ENCODE measurements at regions not wholly inside any gene's neighbourhood (a gene's known extent, or its start where the extent isn't known, plus 50 kb on each side); places are given as distances from the start of the nearest gene placed in this dataset.

GRCh38 chr10:44186150-44186549, 198.7 kb downstream of the CXCL12 start:
- DNase-seq (ENCODE audit: low read depth) = no peak
- no peak overlapping the region for H3K4me3 ChIP-seq (ENCODE audit: low read depth, low read length)

- no peak overlapping the region for H3K4me3 ChIP-seq (ENCODE audit: low read depth, low read length)
- DNase-seq (ENCODE audit: low read depth) = no peak
Measured at GRCh38 chr10:44185315-44185666, 199.6 kb downstream of the CXCL12 start.

- H3K4me3 ChIP-seq (ENCODE audit: low read depth, low read length) = no peak overlapping the region
Measured at GRCh38 chr10:44184633-44185314, 200.1 kb downstream of the CXCL12 start.

GRCh38 chr10:44183667-44184632, 200.9 kb downstream of the CXCL12 start:
- H3K4me3 ChIP-seq (ENCODE audit: low read depth, low read length) = no peak overlapping the region
- no peak for DNase-seq (ENCODE audit: low read depth)

More at GRCh38 chr10:44184633-44185314, 200.1 kb downstream of the CXCL12 start:
- no peak for DNase-seq (ENCODE audit: low read depth)

GRCh38 chr10:44182909-44183308, 202.0 kb downstream of the CXCL12 start:
- H3K4me3 ChIP-seq (ENCODE audit: low read depth, low read length) = no peak overlapping the region
- DNase-seq (ENCODE audit: low read depth) = no peak

- DNase-seq (ENCODE audit: low read depth) = peak; percentile 68
Measured at GRCh38 chr10:44180321-44181168, 204.4 kb downstream of the CXCL12 start.

GRCh38 chr10:44178856-44179255, 206.0 kb downstream of the CXCL12 start:
- no peak for DNase-seq (ENCODE audit: low read depth)
- no peak overlapping the region for H3K4me3 ChIP-seq (ENCODE audit: low read depth, low read length)

More at GRCh38 chr10:44180321-44181168, 204.4 kb downstream of the CXCL12 start:
- no peak overlapping the region for H3K4me3 ChIP-seq (ENCODE audit: low read depth, low read length)

GRCh38 chr10:44178281-44178680, 206.6 kb downstream of the CXCL12 start:
- no peak overlapping the region for H3K4me3 ChIP-seq (ENCODE audit: low read depth, low read length)

GRCh38 chr10:44177610-44178009, 207.3 kb downstream of the CXCL12 start:
- no peak overlapping the region for H3K4me3 ChIP-seq (ENCODE audit: low read depth, low read length)
- DNase-seq (ENCODE audit: low read depth) = no peak

More at GRCh38 chr10:44178281-44178680, 206.6 kb downstream of the CXCL12 start:
- DNase-seq (ENCODE audit: low read depth) = no peak

- no peak for DNase-seq (ENCODE audit: low read depth)
- no peak overlapping the region for H3K4me3 ChIP-seq (ENCODE audit: low read depth, low read length)
Measured at GRCh38 chr10:44176311-44176710, 208.6 kb downstream of the CXCL12 start.

GRCh38 chr10:44173608-44173894, 211.3 kb downstream of the CXCL12 start:
- DNase-seq (ENCODE audit: low read depth) = no peak

GRCh38 chr10:44172883-44173607, 211.9 kb downstream of the CXCL12 start:
- no peak for DNase-seq (ENCODE audit: low read depth)
- H3K4me3 ChIP-seq (ENCODE audit: low read depth, low read length) = no peak overlapping the region

More at GRCh38 chr10:44173608-44173894, 211.3 kb downstream of the CXCL12 start:
- no peak overlapping the region for H3K4me3 ChIP-seq (ENCODE audit: low read depth, low read length)

- no peak for DNase-seq (ENCODE audit: low read depth)
- H3K4me3 ChIP-seq (ENCODE audit: low read depth, low read length) = no peak overlapping the region
Measured at GRCh38 chr10:44171765-44172164, 213.1 kb downstream of the CXCL12 start.

- no peak overlapping the region for H3K4me3 ChIP-seq (ENCODE audit: low read depth, low read length)
- no peak for DNase-seq (ENCODE audit: low read depth)
Measured at GRCh38 chr10:44168478-44168877, 216.4 kb downstream of the CXCL12 start.

GRCh38 chr10:44167752-44168151, 217.1 kb downstream of the CXCL12 start:
- no peak overlapping the region for H3K4me3 ChIP-seq (ENCODE audit: low read depth, low read length)
- DNase-seq (ENCODE audit: low read depth) = no peak

- no peak overlapping the region for H3K4me3 ChIP-seq (ENCODE audit: low read depth, low read length)
- DNase-seq (ENCODE audit: low read depth) = no peak
Measured at GRCh38 chr10:44166441-44166840, 218.5 kb downstream of the CXCL12 start.

GRCh38 chr10:44164251-44164956, 220.5 kb downstream of the CXCL12 start:
- no peak for DNase-seq (ENCODE audit: low read depth)
- H3K4me3 ChIP-seq (ENCODE audit: low read depth, low read length) = no peak overlapping the region

GRCh38 chr10:44161184-44161583, 223.7 kb downstream of the CXCL12 start:
- no peak for DNase-seq (ENCODE audit: low read depth)
- no peak overlapping the region for H3K4me3 ChIP-seq (ENCODE audit: low read depth, low read length)

- no peak overlapping the region for H3K4me3 ChIP-seq (ENCODE audit: low read depth, low read length)
- DNase-seq (ENCODE audit: low read depth) = no peak
Measured at GRCh38 chr10:44157574-44157973, 227.3 kb downstream of the CXCL12 start.

All from skeletal muscle cell (primary cell).